ENCODE measurements at regions not wholly inside any gene's neighbourhood (a gene's known extent, or its start where the extent isn't known, plus 50 kb on each side); places are given as distances from the start of the nearest gene placed in this dataset.

DNA sequence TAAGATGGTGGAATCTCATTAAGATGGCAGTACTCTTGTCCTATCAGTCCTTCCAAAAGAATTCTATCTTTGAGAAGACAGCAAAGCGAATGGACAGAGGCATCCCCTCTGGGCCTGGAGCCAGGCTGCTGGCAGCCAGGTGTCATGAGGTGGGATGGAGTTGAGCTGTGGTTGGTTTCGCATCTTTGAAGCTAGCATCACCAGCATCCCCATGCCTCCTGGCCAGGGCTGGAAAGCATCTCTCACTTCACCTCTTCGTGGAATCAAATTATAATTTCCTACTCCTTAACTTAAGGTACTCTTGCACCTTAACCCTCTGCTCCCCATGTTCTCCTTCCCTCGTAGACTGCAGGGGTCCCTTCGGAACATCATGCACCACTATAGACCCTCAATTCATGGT, 248.3 kb downstream of the GADD45G start:
- TF ChIP-seq CTCF (IDR thresholded peaks at IDR 0.05; ENCODE audit: insufficient read depth, low read length, poor library complexity, severe bottlenecking): no peak
- TF ChIP-seq EZH2phosphoT487 (conservative IDR thresholded peaks at IDR 0.05; ENCODE audit: low read length): no peak

Data from SU-DHL-6 (cell line).